EL (cell line): ENCODE measurements at regions not wholly inside any gene's neighbourhood (a gene's known extent, or its start where the extent isn't known, plus 50 kb on each side); places are given as distances from the start of the nearest gene placed in this dataset.

Experiments used
- DNase-seq: peaks from one replicate; pipeline ENCODE4 v3.0.0-alpha.2; 2016

GRCh38 chr1:22387919-22388580 is 63.6 kb upstream of the ZBTB40 start:
- DNase-seq, result peak; percentile 54

- peak; percentile 95 for DNase-seq
Observed at GRCh38 chr1:22388671-22389450, 62.8 kb upstream of the ZBTB40 start.

- no peak for DNase-seq
Observed at GRCh38 chr1:22393587-22393986, 58.1 kb upstream of the ZBTB40 start.

GRCh38 chr1:22398656-22399420 is 52.8 kb upstream of the ZBTB40 start:
- no peak for DNase-seq

- DNase-seq, result no peak
Observed at GRCh38 chr1:22399421-22400091, 52.1 kb upstream of the ZBTB40 start.
